ENCODE measurements at regions not wholly inside any gene's neighbourhood (a gene's known extent, or its start where the extent isn't known, plus 50 kb on each side); places are given as distances from the start of the nearest gene placed in this dataset.

DNA sequence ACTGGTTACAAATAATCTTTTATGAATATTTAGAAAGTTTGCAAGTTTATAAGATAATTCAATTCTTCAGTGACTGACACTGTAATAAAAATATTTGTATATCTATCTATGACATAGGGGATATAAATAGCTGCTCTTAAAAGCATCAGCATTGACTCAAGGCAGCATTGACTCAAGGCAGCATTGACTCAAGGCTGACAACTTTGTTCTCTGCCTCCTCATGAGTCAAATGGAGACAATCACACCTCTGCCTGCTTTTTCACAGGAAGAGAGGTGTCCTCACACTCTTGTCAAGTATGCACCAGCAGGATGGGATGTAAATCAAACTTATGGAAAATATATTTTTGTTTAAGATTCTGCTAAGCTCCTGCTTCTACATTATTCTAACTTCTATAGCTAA lies 1173.1 kb downstream of the NSUN3 start:
- Histone ChIP-seq H3K9me3 (ENCODE audit: control insufficient read depth, low read depth, low read length) (no peaks in the 10 kb centered on the region), H3K4me3 (ENCODE audit: control insufficient read depth in 2 of 3, extremely low read depth in 1 of 3, insufficient read depth in 2 of 3, low read depth in 1 of 3, low read length in 3 of 3) (no peak overlapping the region), H3K9ac (ENCODE audit: control insufficient read depth, extremely low read depth, insufficient read depth, low read length) (no peak overlapping the region), H2AFZ (ENCODE audit: control insufficient read depth, low read length) (no peak overlapping the region), H3K4me2 (ENCODE audit: control insufficient read depth, extremely low read depth, insufficient read depth, low read depth, low read length) (no peak overlapping the region), H3K4me1 (ENCODE audit: control insufficient read depth, extremely low read depth, insufficient read depth, low read length) (no peaks in the 10 kb centered on the region), H3K36me3 (ENCODE audit: control insufficient read depth in 2 of 2, extremely low read depth in 1 of 2, insufficient read depth in 2 of 2, low read length in 2 of 2) (no peaks in the 10 kb centered on the region), H3K27me3 (ENCODE audit: control insufficient read depth, extremely low read depth, insufficient read depth, low read length) (no peaks in the 10 kb centered on the region), H4K20me1 (ENCODE audit: control insufficient read depth, extremely low read depth, insufficient read depth, low read length) (no peaks in the 10 kb centered on the region), H3K79me2 (ENCODE audit: control insufficient read depth, insufficient read depth, low read length) (no peaks in the 10 kb centered on the region), H3K9me1 (ENCODE audit: control insufficient read depth, extremely low read depth, insufficient read depth, low read length) (no peaks in the 10 kb centered on the region), H3K27ac (ENCODE audit: control insufficient read depth, insufficient read depth, low read length) (no peak overlapping the region)
- dilution Hi-C loops (cut with MboI; ENCODE audit: extremely low pct_ligation_motif_present, low sequenced_read_pairs) = no loop called here
- no peak for TF ChIP-seq EZH2 (IDR thresholded peaks at IDR 0.05; ENCODE audit: low read length)
- TF ChIP-seq, protein P1, sequence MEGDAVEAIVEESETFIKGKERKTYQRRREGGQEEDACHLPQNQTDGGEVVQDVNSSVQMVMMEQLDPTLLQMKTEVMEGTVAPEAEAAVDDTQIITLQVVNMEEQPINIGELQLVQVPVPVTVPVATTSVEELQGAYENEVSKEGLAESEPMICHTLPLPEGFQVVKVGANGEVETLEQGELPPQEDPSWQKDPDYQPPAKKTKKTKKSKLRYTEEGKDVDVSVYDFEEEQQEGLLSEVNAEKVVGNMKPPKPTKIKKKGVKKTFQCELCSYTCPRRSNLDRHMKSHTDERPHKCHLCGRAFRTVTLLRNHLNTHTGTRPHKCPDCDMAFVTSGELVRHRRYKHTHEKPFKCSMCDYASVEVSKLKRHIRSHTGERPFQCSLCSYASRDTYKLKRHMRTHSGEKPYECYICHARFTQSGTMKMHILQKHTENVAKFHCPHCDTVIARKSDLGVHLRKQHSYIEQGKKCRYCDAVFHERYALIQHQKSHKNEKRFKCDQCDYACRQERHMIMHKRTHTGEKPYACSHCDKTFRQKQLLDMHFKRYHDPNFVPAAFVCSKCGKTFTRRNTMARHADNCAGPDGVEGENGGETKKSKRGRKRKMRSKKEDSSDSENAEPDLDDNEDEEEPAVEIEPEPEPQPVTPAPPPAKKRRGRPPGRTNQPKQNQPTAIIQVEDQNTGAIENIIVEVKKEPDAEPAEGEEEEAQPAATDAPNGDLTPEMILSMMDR (optimal IDR thresholded peaks at IDR 0.05 in 1 of 3, IDR thresholded peaks at IDR 0.05 in 1 of 3, conservative IDR thresholded peaks at IDR 0.05 in 1 of 3; ENCODE audit: extremely low read depth in 1 of 3, insufficient read depth in 2 of 3, low read length in 3 of 3) = no peak
- FAIRE-seq = no peak
- DNase-seq (ENCODE audit: low read depth, low spot score) = no peak

DNA sequence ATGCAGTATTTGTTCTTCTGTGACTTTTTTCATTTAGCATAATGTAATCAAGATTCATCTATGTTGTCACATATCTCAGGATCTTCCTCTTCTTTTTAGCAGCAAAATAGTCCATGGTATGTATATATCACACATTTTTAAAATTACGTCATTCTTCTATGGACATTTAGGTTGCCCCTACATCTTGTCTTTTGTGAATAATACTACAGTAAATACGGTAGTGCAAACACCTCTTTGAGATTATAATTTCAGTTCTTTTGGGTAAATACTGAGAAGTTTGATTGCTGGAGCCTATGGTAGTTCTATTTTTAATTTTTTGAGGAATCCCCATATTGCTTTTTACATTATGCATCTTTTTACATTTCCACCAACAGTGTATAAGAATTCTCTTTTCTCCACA lies 1174.9 kb downstream of the NSUN3 start:
- H3K4me2 ChIP-seq (ENCODE audit: control insufficient read depth, extremely low read depth, insufficient read depth, low read depth, low read length) = no peak overlapping the region
- DNase-seq (ENCODE audit: low read depth, low spot score) (no peak), FAIRE-seq (no peak)
- no peak overlapping the region for H3K9ac ChIP-seq (ENCODE audit: control insufficient read depth, extremely low read depth, insufficient read depth, low read length)
- H3K4me3 ChIP-seq (ENCODE audit: control insufficient read depth in 2 of 3, extremely low read depth in 1 of 3, insufficient read depth in 2 of 3, low read depth in 1 of 3, low read length in 3 of 3) = no peak overlapping the region
- H3K27ac ChIP-seq (ENCODE audit: control insufficient read depth, insufficient read depth, low read length) = no peak overlapping the region
- peaks cover 2% of the 10 kb centered on the region for H3K9me3 ChIP-seq (ENCODE audit: control insufficient read depth, low read depth, low read length)
- H3K4me1 ChIP-seq (ENCODE audit: control insufficient read depth, extremely low read depth, insufficient read depth, low read length) = no peaks in the 10 kb centered on the region
- no peaks in the 10 kb centered on the region for H3K36me3 ChIP-seq (ENCODE audit: control insufficient read depth in 2 of 2, extremely low read depth in 1 of 2, insufficient read depth in 2 of 2, low read length in 2 of 2)
- no peak overlapping the region for H2AFZ ChIP-seq (ENCODE audit: control insufficient read depth, low read length)
- dilution Hi-C loops (cut with MboI; ENCODE audit: extremely low pct_ligation_motif_present, low sequenced_read_pairs) = no loop called here
- no peaks in the 10 kb centered on the region for H3K79me2 ChIP-seq (ENCODE audit: control insufficient read depth, insufficient read depth, low read length)
- no peaks in the 10 kb centered on the region for H3K27me3 ChIP-seq (ENCODE audit: control insufficient read depth, extremely low read depth, insufficient read depth, low read length)
- H3K9me1 ChIP-seq (ENCODE audit: control insufficient read depth, extremely low read depth, insufficient read depth, low read length) = no peaks in the 10 kb centered on the region
- no peak for TF ChIP-seq EZH2 (IDR thresholded peaks at IDR 0.05; ENCODE audit: low read length)
- TF ChIP-seq, protein P1 (optimal IDR thresholded peaks at IDR 0.05 in 1 of 3, IDR thresholded peaks at IDR 0.05 in 1 of 3, conservative IDR thresholded peaks at IDR 0.05 in 1 of 3; ENCODE audit: extremely low read depth in 1 of 3, insufficient read depth in 2 of 3, low read length in 3 of 3) = no peak
- no peaks in the 10 kb centered on the region for H4K20me1 ChIP-seq (ENCODE audit: control insufficient read depth, extremely low read depth, insufficient read depth, low read length)

Data from keratinocyte (primary cell).